Parathyroid adenoma (tissue), 2 donors: ENCODE measurements at regions not wholly inside any gene's neighbourhood (a gene's known extent, or its start where the extent isn't known, plus 50 kb on each side); places are given as distances from the start of the nearest gene placed in this dataset.

Experiments
- H2AFZ ChIP-seq: fragments of 300-600 bp; sonication (generic); one replicate; pipeline ENCODE4 v1.7.0; 2017; ENCODE audit warnings: antibody characterized with exemption, mild to moderate bottlenecking
- H3K27ac ChIP-seq: fragments of 300-600 bp; sonication (generic); one replicate; pipeline ENCODE4 v1.7.0; 2017
- H3K27me3 ChIP-seq: fragments of 300-600 bp; sonication (generic); one replicate; pipeline ENCODE4 v1.7.0; 2017; ENCODE audit warnings: low read length; ENCODE audit not compliant: control insufficient read depth, insufficient read depth
- H3K36me3 ChIP-seq: fragments of 300-600 bp; sonication (generic); one replicate; pipeline ENCODE4 v1.7.0; 2017; ENCODE audit warnings: low read length; ENCODE audit not compliant: control insufficient read depth, insufficient read depth
- H3K4me1 ChIP-seq: fragments of 300-600 bp; sonication (generic); one replicate; pipeline ENCODE4 v1.7.0; 2017; ENCODE audit warnings: control low read depth
- H3K4me2 ChIP-seq: fragments of 300-600 bp; sonication (generic); one replicate; pipeline ENCODE4 v1.7.0; 2017; ENCODE audit warnings: low read length
- H3K4me3 ChIP-seq: fragments of 300-600 bp; sonication (generic); one replicate; pipeline ENCODE4 v1.7.0; 2017; ENCODE audit warnings: low read depth, low read length
- H3K79me2 ChIP-seq: fragments of 300-600 bp; sonication (generic); one replicate; pipeline ENCODE4 v1.7.0; 2017; ENCODE audit warnings: control low read depth
- H3K9ac ChIP-seq: fragments of 300-600 bp; sonication (generic); one replicate; pipeline ENCODE4 v1.7.0; 2017; ENCODE audit warnings: mild to moderate bottlenecking
- H3K9me3 ChIP-seq: fragments of 300-600 bp; sonication (generic); one replicate; pipeline ENCODE4 v1.7.0; 2017; ENCODE audit warnings: low read length; ENCODE audit not compliant: control insufficient read depth
- CTCF ChIP-seq: fragments of 300-600 bp; sonication (generic); IDR thresholded peaks from one replicate; pipeline ENCODE4 v1.7.0; 2017; ENCODE audit warnings: antibody characterized with exemption, mild to moderate bottlenecking
- donor health status: primary hyperparathyroidism.

GRCh38 chr12:108462686-108463085, 52.4 kb upstream of the FICD start:
- no peaks in the 10 kb centered on the region for H3K9me3 ChIP-seq
- no peaks in the 10 kb centered on the region for H3K27me3 ChIP-seq
- H3K36me3 ChIP-seq: no peaks in the 10 kb centered on the region
- H3K4me1 ChIP-seq: no peaks in the 10 kb centered on the region
- H3K4me2 ChIP-seq: no peak overlapping the region
- no peak for TF ChIP-seq CTCF
- H3K9ac ChIP-seq: no peak overlapping the region
- H2AFZ ChIP-seq: no peak overlapping the region
- no peaks in the 10 kb centered on the region for H3K79me2 ChIP-seq
- no peak overlapping the region for H3K4me3 ChIP-seq
- no peak overlapping the region for H3K27ac ChIP-seq

- Histone ChIP-seq H3K27me3 (no peaks in the 10 kb centered on the region), H3K4me2 (no peak overlapping the region), H3K4me3 (no peak overlapping the region), H3K36me3 (no peaks in the 10 kb centered on the region), H3K27ac (no peak overlapping the region), H2AFZ (no peak overlapping the region), H3K4me1 (no peaks in the 10 kb centered on the region), H3K9me3 (no peaks in the 10 kb centered on the region), H3K79me2 (no peaks in the 10 kb centered on the region), H3K9ac (no peak overlapping the region)
- TF ChIP-seq CTCF: no peak
Measured at GRCh38 chr12:108461058-108461660, 53.9 kb upstream of the FICD start.

GRCh38 chr12:108459149-108459548, 55.9 kb upstream of the FICD start:
- Histone ChIP-seq H3K36me3 (no peaks in the 10 kb centered on the region), H3K27me3 (no peaks in the 10 kb centered on the region), H3K9me3 (no peaks in the 10 kb centered on the region), H3K4me1 (no peaks in the 10 kb centered on the region), H3K27ac (no peak overlapping the region), H3K9ac (no peak overlapping the region), H3K4me3 (no peak overlapping the region), H2AFZ (no peak overlapping the region), H3K79me2 (no peaks in the 10 kb centered on the region), H3K4me2 (no peak overlapping the region)
- no peak for TF ChIP-seq CTCF

- TF ChIP-seq CTCF: no peak
- no peaks in the 10 kb centered on the region for H3K79me2 ChIP-seq
Measured at GRCh38 chr12:108457734-108458361, 57.2 kb upstream of the FICD start.

More at GRCh38 chr12:108457734-108458361, 57.2 kb upstream of the FICD start:
- no peak overlapping the region for H3K9ac ChIP-seq
- no peak overlapping the region for H2AFZ ChIP-seq
- no peak overlapping the region for H3K4me3 ChIP-seq
- no peaks in the 10 kb centered on the region for H3K27me3 ChIP-seq
- no peak overlapping the region for H3K4me2 ChIP-seq
- H3K9me3 ChIP-seq: no peaks in the 10 kb centered on the region
- H3K27ac ChIP-seq: no peak overlapping the region
- no peaks in the 10 kb centered on the region for H3K36me3 ChIP-seq
- no peaks in the 10 kb centered on the region for H3K4me1 ChIP-seq
